ENCODE measurements at regions not wholly inside any gene's neighbourhood (a gene's known extent, or its start where the extent isn't known, plus 50 kb on each side); places are given as distances from the start of the nearest gene placed in this dataset.

DNA sequence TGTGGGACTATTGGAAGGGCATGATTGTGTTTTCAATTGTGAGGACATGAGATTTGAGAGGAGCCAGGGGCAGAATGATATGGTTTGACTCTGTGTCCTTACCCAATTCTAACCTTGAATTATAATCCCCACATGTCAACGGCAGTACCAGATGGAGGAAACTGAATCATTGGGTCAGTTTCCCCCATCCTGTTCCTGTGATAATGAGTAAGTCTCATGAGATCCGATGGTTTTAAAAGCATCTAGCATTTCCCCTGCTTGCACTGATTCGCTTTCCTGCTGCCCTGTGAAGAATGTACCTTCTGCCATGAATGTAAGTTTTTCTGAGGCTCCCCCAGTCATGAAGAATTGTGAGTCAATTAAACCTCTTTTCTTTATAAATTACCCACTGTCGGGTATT lies 1367.1 kb downstream of the XPNPEP1 start:
- Mint-ChIP-seq H3K27me3 (ENCODE audit: insufficient read depth, low read depth, poor library complexity) (no peaks in the 10 kb centered on the region), H3K36me3 (ENCODE audit: low read depth) (no peaks in the 10 kb centered on the region)
- no peak for DNase-seq (ENCODE audit: low spot score)

More for the DNA sequence above, 1367.1 kb downstream of the XPNPEP1 start:
- TF ChIP-seq, protein P1, sequence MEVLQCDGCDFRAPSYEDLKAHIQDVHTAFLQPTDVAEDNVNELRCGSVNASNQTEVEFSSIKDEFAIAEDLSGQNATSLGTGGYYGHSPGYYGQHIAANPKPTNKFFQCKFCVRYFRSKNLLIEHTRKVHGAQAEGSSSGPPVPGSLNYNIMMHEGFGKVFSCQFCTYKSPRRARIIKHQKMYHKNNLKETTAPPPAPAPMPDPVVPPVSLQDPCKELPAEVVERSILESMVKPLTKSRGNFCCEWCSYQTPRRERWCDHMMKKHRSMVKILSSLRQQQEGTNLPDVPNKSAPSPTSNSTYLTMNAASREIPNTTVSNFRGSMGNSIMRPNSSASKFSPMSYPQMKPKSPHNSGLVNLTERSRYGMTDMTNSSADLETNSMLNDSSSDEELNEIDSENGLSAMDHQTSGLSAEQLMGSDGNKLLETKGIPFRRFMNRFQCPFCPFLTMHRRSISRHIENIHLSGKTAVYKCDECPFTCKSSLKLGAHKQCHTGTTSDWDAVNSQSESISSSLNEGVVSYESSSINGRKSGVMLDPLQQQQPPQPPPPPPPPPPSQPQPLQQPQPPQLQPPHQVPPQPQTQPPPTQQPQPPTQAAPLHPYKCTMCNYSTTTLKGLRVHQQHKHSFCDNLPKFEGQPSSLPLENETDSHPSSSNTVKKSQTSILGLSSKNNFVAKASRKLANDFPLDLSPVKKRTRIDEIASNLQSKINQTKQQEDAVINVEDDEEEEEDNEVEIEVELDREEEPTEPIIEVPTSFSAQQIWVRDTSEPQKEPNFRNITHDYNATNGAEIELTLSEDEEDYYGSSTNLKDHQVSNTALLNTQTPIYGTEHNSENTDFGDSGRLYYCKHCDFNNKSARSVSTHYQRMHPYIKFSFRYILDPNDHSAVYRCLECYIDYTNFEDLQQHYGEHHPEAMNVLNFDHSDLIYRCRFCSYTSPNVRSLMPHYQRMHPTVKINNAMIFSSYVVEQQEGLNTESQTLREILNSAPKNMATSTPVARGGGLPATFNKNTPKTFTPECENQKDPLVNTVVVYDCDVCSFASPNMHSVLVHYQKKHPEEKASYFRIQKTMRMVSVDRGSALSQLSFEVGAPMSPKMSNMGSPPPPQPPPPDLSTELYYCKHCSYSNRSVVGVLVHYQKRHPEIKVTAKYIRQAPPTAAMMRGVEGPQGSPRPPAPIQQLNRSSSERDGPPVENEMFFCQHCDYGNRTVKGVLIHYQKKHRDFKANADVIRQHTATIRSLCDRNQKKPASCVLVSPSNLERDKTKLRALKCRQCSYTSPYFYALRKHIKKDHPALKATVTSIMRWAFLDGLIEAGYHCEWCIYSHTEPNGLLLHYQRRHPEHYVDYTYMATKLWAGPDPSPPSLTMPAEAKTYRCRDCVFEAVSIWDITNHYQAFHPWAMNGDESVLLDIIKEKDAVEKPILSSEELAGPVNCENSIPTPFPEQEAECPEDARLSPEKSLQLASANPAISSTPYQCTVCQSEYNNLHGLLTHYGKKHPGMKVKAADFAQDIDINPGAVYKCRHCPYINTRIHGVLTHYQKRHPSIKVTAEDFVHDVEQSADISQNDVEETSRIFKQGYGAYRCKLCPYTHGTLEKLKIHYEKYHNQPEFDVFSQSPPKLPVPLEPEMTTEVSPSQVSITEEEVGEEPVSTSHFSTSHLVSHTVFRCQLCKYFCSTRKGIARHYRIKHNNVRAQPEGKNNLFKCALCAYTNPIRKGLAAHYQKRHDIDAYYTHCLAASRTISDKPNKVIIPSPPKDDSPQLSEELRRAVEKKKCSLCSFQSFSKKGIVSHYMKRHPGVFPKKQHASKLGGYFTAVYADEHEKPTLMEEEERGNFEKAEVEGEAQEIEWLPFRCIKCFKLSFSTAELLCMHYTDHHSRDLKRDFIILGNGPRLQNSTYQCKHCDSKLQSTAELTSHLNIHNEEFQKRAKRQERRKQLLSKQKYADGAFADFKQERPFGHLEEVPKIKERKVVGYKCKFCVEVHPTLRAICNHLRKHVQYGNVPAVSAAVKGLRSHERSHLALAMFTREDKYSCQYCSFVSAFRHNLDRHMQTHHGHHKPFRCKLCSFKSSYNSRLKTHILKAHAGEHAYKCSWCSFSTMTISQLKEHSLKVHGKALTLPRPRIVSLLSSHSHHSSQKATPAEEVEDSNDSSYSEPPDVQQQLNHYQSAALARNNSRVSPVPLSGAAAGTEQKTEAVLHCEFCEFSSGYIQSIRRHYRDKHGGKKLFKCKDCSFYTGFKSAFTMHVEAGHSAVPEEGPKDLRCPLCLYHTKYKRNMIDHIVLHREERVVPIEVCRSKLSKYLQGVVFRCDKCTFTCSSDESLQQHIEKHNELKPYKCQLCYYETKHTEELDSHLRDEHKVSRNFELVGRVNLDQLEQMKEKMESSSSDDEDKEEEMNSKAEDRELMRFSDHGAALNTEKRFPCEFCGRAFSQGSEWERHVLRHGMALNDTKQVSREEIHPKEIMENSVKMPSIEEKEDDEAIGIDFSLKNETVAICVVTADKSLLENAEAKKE (CRISPR knock-in tag; IDR thresholded peaks at IDR 0.05): no peak
- TF ChIP-seq ZNF114 (CRISPR knock-in tag; IDR thresholded peaks at IDR 0.05): no peak
- TF ChIP-seq JUNB (IDR thresholded peaks at IDR 0.05; ENCODE audit: unreplicated experiment): no peak
- TF ChIP-seq, protein P2, sequence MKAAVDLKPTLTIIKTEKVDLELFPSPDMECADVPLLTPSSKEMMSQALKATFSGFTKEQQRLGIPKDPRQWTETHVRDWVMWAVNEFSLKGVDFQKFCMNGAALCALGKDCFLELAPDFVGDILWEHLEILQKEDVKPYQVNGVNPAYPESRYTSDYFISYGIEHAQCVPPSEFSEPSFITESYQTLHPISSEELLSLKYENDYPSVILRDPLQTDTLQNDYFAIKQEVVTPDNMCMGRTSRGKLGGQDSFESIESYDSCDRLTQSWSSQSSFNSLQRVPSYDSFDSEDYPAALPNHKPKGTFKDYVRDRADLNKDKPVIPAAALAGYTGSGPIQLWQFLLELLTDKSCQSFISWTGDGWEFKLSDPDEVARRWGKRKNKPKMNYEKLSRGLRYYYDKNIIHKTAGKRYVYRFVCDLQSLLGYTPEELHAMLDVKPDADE (IDR thresholded peaks at IDR 0.05): no peak
- TF ChIP-seq CREB1 (CRISPR knock-in tag; IDR thresholded peaks at IDR 0.05; ENCODE audit: low read depth): no peak
- no peak for TF ChIP-seq NANOG (IDR thresholded peaks at IDR 0.05; ENCODE audit: borderline replicate concordance)
- H3K27ac ChIP-seq (ENCODE audit: low read depth): no peak overlapping the region
- H3K4me3 ChIP-seq: no peak overlapping the region
- H3K9me2 ChIP-seq (ENCODE audit: insufficient read depth): peaks cover 4% of the 10 kb centered on the region; the same call in 1 of the 2 replicates
- H4K20me1 ChIP-seq (replicated peaks; ENCODE audit: insufficient read depth): no peaks in the 10 kb centered on the region
- Mint-ChIP-seq H3K4me3 (no peak overlapping the region), H3K27ac (no peak overlapping the region), H3K4me1 (no peaks in the 10 kb centered on the region), H3K9me3 (peaks cover 10% of the 10 kb centered on the region; the same call in 1 of the 3 replicates)
- no peak for ATAC-seq
- H2AFZ ChIP-seq: no peak overlapping the region
- no peaks in the 10 kb centered on the region for H3K79me2 ChIP-seq (replicated peaks; ENCODE audit: insufficient read depth)
- no peak overlapping the region for H3K4me2 ChIP-seq
- no peaks in the 10 kb centered on the region for H3K4me1 ChIP-seq (ENCODE audit: insufficient read depth)
- no peaks in the 10 kb centered on the region for H3K27me3 ChIP-seq (ENCODE audit: insufficient read depth)
- H3K36me3 ChIP-seq (ENCODE audit: insufficient read depth): no peaks in the 10 kb centered on the region
- H3F3A ChIP-seq (replicated peaks; ENCODE audit: low read depth): no peaks in the 10 kb centered on the region

Data from GM23338 (cell line).